ENCODE measurements at regions not wholly inside any gene's neighbourhood (a gene's known extent, or its start where the extent isn't known, plus 50 kb on each side); places are given as distances from the start of the nearest gene placed in this dataset.

DNA sequence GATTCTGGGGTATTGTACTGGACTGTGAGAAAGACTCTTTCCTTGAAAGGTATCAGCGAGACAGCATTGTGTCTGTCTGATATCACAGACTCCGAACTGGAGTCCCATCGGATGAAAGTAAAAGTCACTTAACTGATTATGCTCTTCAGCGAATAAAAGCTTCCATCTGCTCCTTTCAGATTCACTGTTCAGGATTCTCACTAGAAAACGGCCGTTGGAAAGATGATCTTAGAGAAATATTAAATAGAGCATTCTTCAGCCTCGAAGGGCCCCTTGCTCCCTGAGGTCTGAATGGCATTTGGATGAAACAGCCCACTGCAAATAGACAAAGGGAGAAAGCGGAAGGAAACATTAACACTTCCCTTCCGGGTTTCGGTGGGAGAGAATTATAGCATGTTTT is 416.2 kb upstream of the PRKX start:
- no peaks in the 10 kb centered on the region for H3K9me3 Mint-ChIP-seq (ENCODE audit: unreplicated experiment)
- H3K36me3 Mint-ChIP-seq (ENCODE audit: insufficient read depth, unreplicated experiment): no peaks in the 10 kb centered on the region
- Histone ChIP-seq H3K9me3 (no peaks in the 10 kb centered on the region), H3K4me3 (ENCODE audit: low read depth, low read length) (no peak overlapping the region), H3K27me3 (replicated peaks; ENCODE audit: control insufficient read depth, insufficient read depth, low read length) (no peaks in the 10 kb centered on the region), H3K36me3 (ENCODE audit: control insufficient read depth, insufficient read depth, low read length) (no peaks in the 10 kb centered on the region), H3K4me1 (no peaks in the 10 kb centered on the region)
- no peaks in the 10 kb centered on the region for H3K27me3 Mint-ChIP-seq (ENCODE audit: insufficient read depth, unreplicated experiment)
- TF ChIP-seq, protein P1, sequence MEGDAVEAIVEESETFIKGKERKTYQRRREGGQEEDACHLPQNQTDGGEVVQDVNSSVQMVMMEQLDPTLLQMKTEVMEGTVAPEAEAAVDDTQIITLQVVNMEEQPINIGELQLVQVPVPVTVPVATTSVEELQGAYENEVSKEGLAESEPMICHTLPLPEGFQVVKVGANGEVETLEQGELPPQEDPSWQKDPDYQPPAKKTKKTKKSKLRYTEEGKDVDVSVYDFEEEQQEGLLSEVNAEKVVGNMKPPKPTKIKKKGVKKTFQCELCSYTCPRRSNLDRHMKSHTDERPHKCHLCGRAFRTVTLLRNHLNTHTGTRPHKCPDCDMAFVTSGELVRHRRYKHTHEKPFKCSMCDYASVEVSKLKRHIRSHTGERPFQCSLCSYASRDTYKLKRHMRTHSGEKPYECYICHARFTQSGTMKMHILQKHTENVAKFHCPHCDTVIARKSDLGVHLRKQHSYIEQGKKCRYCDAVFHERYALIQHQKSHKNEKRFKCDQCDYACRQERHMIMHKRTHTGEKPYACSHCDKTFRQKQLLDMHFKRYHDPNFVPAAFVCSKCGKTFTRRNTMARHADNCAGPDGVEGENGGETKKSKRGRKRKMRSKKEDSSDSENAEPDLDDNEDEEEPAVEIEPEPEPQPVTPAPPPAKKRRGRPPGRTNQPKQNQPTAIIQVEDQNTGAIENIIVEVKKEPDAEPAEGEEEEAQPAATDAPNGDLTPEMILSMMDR (IDR thresholded peaks at IDR 0.05; ENCODE audit: insufficient read depth in 1 of 2, low read depth in 1 of 2, low read length in 1 of 2, severe bottlenecking in 1 of 2, unreplicated experiment in 1 of 2): no peak
- DNase-seq: no peak
- H3K27ac Mint-ChIP-seq (ENCODE audit: unreplicated experiment): no peak overlapping the region
- no peaks in the 10 kb centered on the region for H3K4me1 Mint-ChIP-seq (ENCODE audit: low read depth, unreplicated experiment)
- no TSS peak for BruUV-seq (replicated peaks)
- ChIA-PET POLR2A (no interaction called here), CTCF (no interaction called here)
- peak overlapping the region; percentile 29 for H3K4me3 Mint-ChIP-seq (ENCODE audit: unreplicated experiment)
- intact Hi-C loops (cut with micrococcal nuclease; ENCODE audit: unreplicated experiment): no loop called here

DNA sequence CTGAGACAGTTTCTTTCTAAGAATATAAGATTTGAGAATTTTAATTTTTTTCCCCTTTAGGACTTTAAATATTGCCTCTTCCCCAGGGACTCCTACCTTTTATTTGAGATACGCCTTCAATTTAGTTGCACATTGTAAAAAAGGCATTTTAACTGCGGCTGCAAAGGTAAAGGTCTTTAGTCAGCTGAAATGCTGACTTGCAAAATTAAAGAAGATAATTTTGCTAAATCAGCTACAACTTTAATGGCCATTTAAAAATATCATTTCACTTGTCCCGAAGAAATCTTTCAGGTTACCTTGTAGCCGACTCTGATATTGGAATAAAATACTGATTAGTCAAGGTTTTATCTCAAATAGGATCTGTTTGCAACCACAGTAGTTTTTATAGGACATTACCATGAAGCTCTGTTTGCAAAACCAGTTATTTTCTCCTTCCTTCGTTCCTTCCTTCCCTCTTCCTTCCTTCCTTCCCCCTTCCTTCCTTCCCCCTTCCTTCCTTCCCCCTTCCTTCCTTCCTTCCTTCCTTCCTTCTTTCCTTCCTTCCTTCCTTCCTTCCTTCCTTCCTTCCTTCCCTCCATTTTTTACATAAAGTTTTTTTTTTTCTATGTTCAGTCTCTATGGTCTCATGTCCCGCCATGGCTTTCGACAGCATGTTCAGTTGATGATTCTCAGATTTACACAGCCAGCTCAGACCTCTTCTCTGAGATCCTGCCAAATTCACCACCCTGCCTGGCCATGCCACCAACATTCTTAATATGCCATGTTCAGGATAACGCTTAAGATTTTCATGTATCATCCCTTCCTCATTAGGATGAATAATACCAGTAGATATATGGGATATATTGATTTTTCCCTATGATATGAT is 405.4 kb upstream of the PRKX start:
- BruUV-seq (replicated peaks): no TSS peak

DNA sequence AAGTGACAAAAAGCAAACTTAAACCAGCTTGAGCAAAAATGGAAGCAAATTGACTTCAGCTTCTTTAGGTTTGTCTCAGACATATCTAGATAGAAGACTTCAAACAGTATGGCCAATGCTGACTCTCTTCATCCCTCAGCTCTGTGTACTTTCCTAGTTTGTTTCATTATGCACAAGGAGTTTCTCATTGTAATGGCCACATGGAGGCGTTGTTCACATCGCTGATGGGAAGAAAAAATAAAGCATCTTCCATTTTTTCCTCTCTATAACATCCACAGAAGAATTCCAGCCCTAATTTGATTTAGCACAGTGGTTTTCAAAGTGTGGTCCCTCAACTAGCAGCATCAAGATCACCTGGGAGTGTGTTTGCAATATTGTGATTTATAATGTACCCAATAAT is 397.5 kb upstream of the PRKX start:
- H3K4me3 ChIP-seq (ENCODE audit: low read depth, low read length): no peak overlapping the region
- Mint-ChIP-seq H3K27ac (ENCODE audit: unreplicated experiment) (no peak overlapping the region), H3K9me3 (ENCODE audit: unreplicated experiment) (no peaks in the 10 kb centered on the region), H3K27me3 (ENCODE audit: insufficient read depth, unreplicated experiment) (no peaks in the 10 kb centered on the region), H3K36me3 (ENCODE audit: insufficient read depth, unreplicated experiment) (no peaks in the 10 kb centered on the region), H3K4me1 (ENCODE audit: low read depth, unreplicated experiment) (no peaks in the 10 kb centered on the region), H3K4me3 (ENCODE audit: unreplicated experiment) (no peak overlapping the region)
- ChIA-PET POLR2A (no interaction called here), CTCF (no interaction called here)
- H3K9me3 ChIP-seq: no peaks in the 10 kb centered on the region
- DNase-seq: no peak
- H3K36me3 ChIP-seq (ENCODE audit: control insufficient read depth, insufficient read depth, low read length): no peaks in the 10 kb centered on the region
- TF ChIP-seq, protein P1 (IDR thresholded peaks at IDR 0.05; ENCODE audit: insufficient read depth in 1 of 2, low read depth in 1 of 2, low read length in 1 of 2, severe bottlenecking in 1 of 2, unreplicated experiment in 1 of 2): no peak
- intact Hi-C loops (cut with micrococcal nuclease; ENCODE audit: unreplicated experiment): no loop called here
- no peaks in the 10 kb centered on the region for H3K4me1 ChIP-seq
- no TSS peak for BruUV-seq (replicated peaks)
- H3K27me3 ChIP-seq (replicated peaks; ENCODE audit: control insufficient read depth, insufficient read depth, low read length): no peaks in the 10 kb centered on the region

More for the DNA sequence above, 405.4 kb upstream of the PRKX start:
- Mint-ChIP-seq H3K9me3 (ENCODE audit: unreplicated experiment) (peaks cover 11% of the 10 kb centered on the region), H3K27ac (ENCODE audit: unreplicated experiment) (no peak overlapping the region), H3K27me3 (ENCODE audit: insufficient read depth, unreplicated experiment) (no peaks in the 10 kb centered on the region), H3K4me1 (ENCODE audit: low read depth, unreplicated experiment) (no peaks in the 10 kb centered on the region), H3K36me3 (ENCODE audit: insufficient read depth, unreplicated experiment) (no peaks in the 10 kb centered on the region), H3K4me3 (ENCODE audit: unreplicated experiment) (no peak overlapping the region)
- no peak for DNase-seq
- Histone ChIP-seq H3K4me3 (ENCODE audit: low read depth, low read length) (no peak overlapping the region), H3K9me3 (no peaks in the 10 kb centered on the region), H3K4me1 (no peaks in the 10 kb centered on the region), H3K27me3 (replicated peaks; ENCODE audit: control insufficient read depth, insufficient read depth, low read length) (no peaks in the 10 kb centered on the region), H3K36me3 (ENCODE audit: control insufficient read depth, insufficient read depth, low read length) (no peaks in the 10 kb centered on the region)
- CTCF ChIA-PET: no interaction called here
- intact Hi-C loops (cut with micrococcal nuclease; ENCODE audit: unreplicated experiment): no loop called here
- TF ChIP-seq, protein P1 (IDR thresholded peaks at IDR 0.05; ENCODE audit: insufficient read depth in 1 of 2, low read depth in 1 of 2, low read length in 1 of 2, severe bottlenecking in 1 of 2, unreplicated experiment in 1 of 2): no peak
- POLR2A ChIA-PET: no interaction called here
